SU-DHL-6 (cell line): ENCODE measurements at regions not wholly inside any gene's neighbourhood (a gene's known extent, or its start where the extent isn't known, plus 50 kb on each side); places are given as distances from the start of the nearest gene placed in this dataset.

Source experiments
- H2AFZ ChIP-seq: fragments of 200-600 bp; sonication (generic); 2 replicates; pipeline ENCODE4 v1.6.1; 2014; ENCODE audit warnings: low read depth, mild to moderate bottlenecking, moderate library complexity, mixed read lengths, antibody characterized with exemption, low read length; ENCODE audit not compliant: severe bottlenecking
- H3F3A ChIP-seq: fragments of 200-600 bp; shearing (Covaris generic); 2 replicates; pipeline ENCODE4 v1.6.0; 2016; ENCODE audit warnings: antibody characterized with exemption, mild to moderate bottlenecking; ENCODE audit not compliant: insufficient read depth
- H3K27ac ChIP-seq: fragments of 200-600 bp; sonication (generic); 2 replicates; pipeline ENCODE4 v1.5.1; 2016; ENCODE audit warnings: low read depth, mild to moderate bottlenecking, low read length, moderate library complexity, mixed read lengths
- H3K27me3 ChIP-seq: fragments of 200-600 bp; sonication (generic), shearing (Covaris generic); 2 replicates; pipeline ENCODE4 v1.6.0; 2014; ENCODE audit warnings: mild to moderate bottlenecking, low read length
- H3K36me3 ChIP-seq: fragments of 200-600 bp; sonication (generic); 2 replicates; pipeline ENCODE4 v1.6.1; 2014; ENCODE audit warnings: mild to moderate bottlenecking, low read length, mixed read lengths
- H3K4me2 ChIP-seq: fragments of 300-600, 200-600 bp; shearing (Covaris generic), sonication (generic); 2 replicates; pipeline ENCODE4 v1.6.0; 2014; ENCODE audit warnings: low read length, low read depth, mild to moderate bottlenecking; ENCODE audit not compliant: poor library complexity, severe bottlenecking
- H3K4me3 ChIP-seq: fragments of 200-600 bp; sonication (generic); 2 replicates; pipeline ENCODE4 v1.5.1; 2014; ENCODE audit warnings: antibody characterized with exemption, low read length, mild to moderate bottlenecking, mixed read lengths; ENCODE audit not compliant: insufficient read depth, poor library complexity, severe bottlenecking
- H3K79me2 ChIP-seq: fragments of 200-600 bp; sonication (generic); 2 replicates; pipeline ENCODE4 v1.6.1; 2014; ENCODE audit warnings: mild to moderate bottlenecking, low read length, moderate library complexity; ENCODE audit not compliant: insufficient read depth
- H3K9ac ChIP-seq: fragments of 200-600 bp; sonication (generic); 2 replicates; pipeline ENCODE4 v1.7.0; 2014; ENCODE audit warnings: mild to moderate bottlenecking, low read length
- H3K9me2 ChIP-seq: fragments of 200-600 bp; sonication (generic); replicated peaks from 2 replicates; pipeline ENCODE4 v1.6.1; 2014; ENCODE audit warnings: low read length; ENCODE audit not compliant: insufficient read depth
- H3K9me3 ChIP-seq: fragments of 200-600 bp; sonication (generic); 2 replicates; pipeline ENCODE4 v1.6.1; 2014; ENCODE audit warnings: low read length, mixed read lengths; ENCODE audit not compliant: insufficient read depth
- H4K20me1 ChIP-seq: fragments of 200-600 bp; sonication (generic); 2 replicates; pipeline ENCODE4 v1.6.1; 2014; ENCODE audit warnings: low read depth, mild to moderate bottlenecking, antibody characterized with exemption, low read length, moderate library complexity, mixed read lengths
- EZH2phosphoT487 ChIP-seq: fragments of 200-600 bp; sonication (generic), shearing (Covaris generic); conservative IDR thresholded peaks from 2 replicates; pipeline ENCODE4 v1.6.1; 2018; ENCODE audit warnings: mild to moderate bottlenecking, antibody characterized with exemption, low read length, moderate library complexity, mixed read lengths
- TF ChIP-seq, protein P1 (sequence below): fragments of 200-600 bp; sonication (generic); IDR thresholded peaks from one replicate; pipeline ENCODE4 v1.5.1; 2017; ENCODE audit warnings: antibody characterized with exemption, mild to moderate bottlenecking, low read length, moderate library complexity; ENCODE audit not compliant: insufficient read depth, poor library complexity, severe bottlenecking

DNA sequence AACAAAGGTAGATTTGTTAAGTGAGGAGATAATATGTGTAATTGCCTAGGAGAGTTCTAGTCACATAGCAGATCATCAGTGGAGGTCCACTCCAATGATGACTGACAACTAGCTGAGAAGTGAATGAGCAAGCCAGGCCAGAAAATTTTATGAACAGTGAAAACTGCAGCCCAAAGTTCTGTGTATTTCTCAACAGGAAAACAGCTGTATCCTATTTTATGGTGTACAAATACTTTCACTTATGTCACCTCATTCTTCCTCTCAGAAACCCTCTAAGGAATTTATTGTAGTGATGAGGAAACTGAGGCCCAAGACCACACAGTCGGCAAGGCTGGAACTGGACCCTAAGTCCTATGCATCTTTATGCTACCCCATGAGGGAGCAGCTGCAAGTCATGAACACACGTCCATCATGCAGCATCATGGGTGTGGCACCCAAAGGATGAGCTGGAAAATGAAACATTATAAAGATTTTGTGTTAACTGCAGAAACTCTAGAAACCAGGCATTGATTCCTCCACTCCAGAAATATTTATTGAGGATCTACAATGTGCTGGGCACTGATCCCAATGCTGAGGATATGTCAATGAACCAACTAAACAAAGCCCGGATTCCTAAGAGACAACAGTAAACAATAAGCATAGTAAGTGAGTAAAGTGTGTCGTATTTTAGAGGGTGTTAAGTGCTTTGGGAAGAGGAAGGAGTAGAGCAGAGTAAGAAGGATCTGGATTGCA is 99.5 kb upstream of the DUSP10 start:
- Histone ChIP-seq H3K79me2 (no peaks in the 10 kb centered on the region), H3K9ac (no peak overlapping the region), H3K9me2 (no peaks in the 10 kb centered on the region), H3F3A (no peaks in the 10 kb centered on the region), H4K20me1 (no peaks in the 10 kb centered on the region), H3K4me2 (no peak overlapping the region), H3K9me3 (no peaks in the 10 kb centered on the region), H3K27ac (no peak overlapping the region), H3K4me3 (no peak overlapping the region), H2AFZ (no peak overlapping the region), H3K27me3 (no peaks in the 10 kb centered on the region), H3K36me3 (no peaks in the 10 kb centered on the region)
- no peak for TF ChIP-seq EZH2phosphoT487
- TF ChIP-seq, protein P1, sequence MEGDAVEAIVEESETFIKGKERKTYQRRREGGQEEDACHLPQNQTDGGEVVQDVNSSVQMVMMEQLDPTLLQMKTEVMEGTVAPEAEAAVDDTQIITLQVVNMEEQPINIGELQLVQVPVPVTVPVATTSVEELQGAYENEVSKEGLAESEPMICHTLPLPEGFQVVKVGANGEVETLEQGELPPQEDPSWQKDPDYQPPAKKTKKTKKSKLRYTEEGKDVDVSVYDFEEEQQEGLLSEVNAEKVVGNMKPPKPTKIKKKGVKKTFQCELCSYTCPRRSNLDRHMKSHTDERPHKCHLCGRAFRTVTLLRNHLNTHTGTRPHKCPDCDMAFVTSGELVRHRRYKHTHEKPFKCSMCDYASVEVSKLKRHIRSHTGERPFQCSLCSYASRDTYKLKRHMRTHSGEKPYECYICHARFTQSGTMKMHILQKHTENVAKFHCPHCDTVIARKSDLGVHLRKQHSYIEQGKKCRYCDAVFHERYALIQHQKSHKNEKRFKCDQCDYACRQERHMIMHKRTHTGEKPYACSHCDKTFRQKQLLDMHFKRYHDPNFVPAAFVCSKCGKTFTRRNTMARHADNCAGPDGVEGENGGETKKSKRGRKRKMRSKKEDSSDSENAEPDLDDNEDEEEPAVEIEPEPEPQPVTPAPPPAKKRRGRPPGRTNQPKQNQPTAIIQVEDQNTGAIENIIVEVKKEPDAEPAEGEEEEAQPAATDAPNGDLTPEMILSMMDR: no peak

DNA sequence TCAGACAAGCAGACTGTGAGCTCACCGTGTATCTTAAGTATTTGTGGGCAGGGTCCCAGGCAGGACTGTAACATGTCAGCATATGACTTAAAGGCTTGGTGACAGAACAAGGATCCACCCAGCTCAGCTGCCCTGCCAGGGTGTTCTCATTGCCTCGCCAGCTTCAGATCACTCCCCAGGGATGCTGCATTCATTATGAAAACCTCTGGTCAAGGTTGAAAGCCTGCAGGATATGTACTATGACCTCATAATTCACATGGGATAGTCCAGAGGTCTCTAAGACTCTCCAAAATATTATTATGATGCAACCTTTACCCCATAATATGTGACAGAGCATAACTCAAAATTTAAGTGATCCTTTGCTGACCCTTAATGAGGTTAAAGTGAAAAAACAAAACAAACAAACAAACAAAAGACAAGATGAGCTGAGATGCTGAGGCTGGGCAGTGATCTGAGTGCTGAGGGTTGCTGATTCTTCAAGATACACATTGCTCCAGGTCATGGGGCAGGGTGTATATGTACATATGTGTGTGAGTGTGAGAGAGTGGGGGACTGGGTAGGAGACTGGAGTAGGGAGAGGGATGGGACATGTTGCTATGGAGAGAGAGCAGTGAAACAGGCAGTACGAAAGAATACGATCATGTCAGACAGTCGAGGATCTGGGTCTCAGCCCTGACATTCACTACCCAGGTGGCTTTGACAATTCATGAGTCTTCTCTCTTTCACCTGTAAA is 98.8 kb upstream of the DUSP10 start:
- no peak overlapping the region for H3K9ac ChIP-seq
- no peaks in the 10 kb centered on the region for H3K27me3 ChIP-seq
- no peaks in the 10 kb centered on the region for H3K9me2 ChIP-seq
- H4K20me1 ChIP-seq: no peaks in the 10 kb centered on the region
- no peak overlapping the region for H3K4me3 ChIP-seq
- H3K4me2 ChIP-seq: no peak overlapping the region
- no peaks in the 10 kb centered on the region for H3K9me3 ChIP-seq
- H2AFZ ChIP-seq: no peak overlapping the region
- H3K27ac ChIP-seq: no peak overlapping the region
- TF ChIP-seq, protein P1: no peak
- no peak for TF ChIP-seq EZH2phosphoT487
- no peaks in the 10 kb centered on the region for H3K36me3 ChIP-seq
- no peaks in the 10 kb centered on the region for H3F3A ChIP-seq
- no peaks in the 10 kb centered on the region for H3K79me2 ChIP-seq

- Histone ChIP-seq H3F3A (no peaks in the 10 kb centered on the region), H3K9me3 (no peaks in the 10 kb centered on the region), H3K27me3 (no peaks in the 10 kb centered on the region), H3K9ac (no peak overlapping the region), H3K27ac (no peak overlapping the region), H3K9me2 (no peaks in the 10 kb centered on the region), H3K4me2 (no peak overlapping the region), H3K36me3 (no peaks in the 10 kb centered on the region), H4K20me1 (no peaks in the 10 kb centered on the region), H3K79me2 (no peaks in the 10 kb centered on the region), H2AFZ (peak overlapping the region; percentile 13), H3K4me3 (no peak overlapping the region)
- TF ChIP-seq EZH2phosphoT487: no peak
- TF ChIP-seq, protein P1: no peak
Observed at GRCh38 chr1:221839782-221840395, 98.0 kb upstream of the DUSP10 start.
